Neural progenitor cell (in vitro differentiated cells): ENCODE measurements at regions not wholly inside any gene's neighbourhood (a gene's known extent, or its start where the extent isn't known, plus 50 kb on each side); places are given as distances from the start of the nearest gene placed in this dataset.

Experiments used
- DNase-seq: peaks from one replicate; pipeline ENCODE4 v3.0.0-alpha.2; 2016; ENCODE audit warnings: low spot score
- H2AFZ ChIP-seq: fragments of 200-600 bp; sonication (generic); replicated peaks from 2 replicates; pipeline ENCODE4 v1.6.1; 2016; ENCODE audit warnings: antibody characterized with exemption
- H3F3A ChIP-seq: fragments of 200-600 bp; sonication (generic); 2 replicates; pipeline ENCODE4 v1.6.1; 2016; ENCODE audit warnings: antibody characterized with exemption, low read depth
- H3K27ac ChIP-seq: fragments of 200-600 bp; sonication (generic); 2 replicates; pipeline ENCODE4 v1.5.1; 2016; ENCODE audit warnings: mild to moderate bottlenecking
- H3K27me3 ChIP-seq: fragments of 200-600 bp; sonication (generic); 2 replicates; pipeline ENCODE4 v1.6.1; 2016; ENCODE audit warnings: mild to moderate bottlenecking, moderate library complexity
- H3K36me3 ChIP-seq: fragments of 200-600 bp; sonication (generic); 2 replicates; pipeline ENCODE4 v1.5.1; 2016
- H3K4me1 ChIP-seq: fragments of 200-600 bp; sonication (generic); 2 replicates; pipeline ENCODE4 v1.6.1; 2016; ENCODE audit warnings: mixed run types
- H3K4me2 ChIP-seq: fragments of 200-600 bp; sonication (generic); 2 replicates; pipeline ENCODE4 v1.6.1; 2016
- H3K4me3 ChIP-seq: fragments of 200-600 bp; sonication (generic); 2 replicates; pipeline ENCODE4 v1.5.1; 2016
- H3K79me2 ChIP-seq: fragments of 200-600 bp; sonication (generic); 2 replicates; pipeline ENCODE4 v1.6.1; 2016; ENCODE audit warnings: low read depth
- H3K9ac ChIP-seq: fragments of 200-600 bp; sonication (generic); 2 replicates; pipeline ENCODE4 v1.6.1; 2016
- H3K9me3 ChIP-seq: fragments of 200-600 bp; sonication (generic); 2 replicates; pipeline ENCODE4 v1.5.1; 2016; ENCODE audit warnings: low read depth
- H4K20me1 ChIP-seq: fragments of 200-600 bp; sonication (generic); 2 replicates; pipeline ENCODE4 v1.6.1; 2016; ENCODE audit warnings: low read depth
- H3K27ac Mint-ChIP-seq: 3 replicates; pipeline ENCODE4 v1.8.0; 2021; ENCODE audit warnings: mixed read lengths
- H3K27me3 Mint-ChIP-seq: 2 replicates; pipeline ENCODE4 v1.8.0; 2022; ENCODE audit warnings: low read depth, mild to moderate bottlenecking, inconsistent platforms, moderate library complexity, mixed read lengths; ENCODE audit not compliant: insufficient read depth
- H3K36me3 Mint-ChIP-seq: 3 replicates; pipeline ENCODE4 v1.8.0; 2021; ENCODE audit warnings: mixed read lengths
- H3K4me1 Mint-ChIP-seq: 3 replicates; pipeline ENCODE4 v1.8.0; 2021; ENCODE audit warnings: mixed read lengths
- H3K4me3 Mint-ChIP-seq: 3 replicates; pipeline ENCODE4 v1.8.0; 2021; ENCODE audit warnings: mild to moderate bottlenecking, moderate library complexity, mixed read lengths
- H3K9me3 Mint-ChIP-seq: 3 replicates; pipeline ENCODE4 v1.8.0; 2020; ENCODE audit warnings: mixed read lengths
- CTCF ChIP-seq: fragments of 200-600 bp; sonication (generic); IDR thresholded peaks from 2 replicates; pipeline ENCODE4 v1.5.1; 2017; ENCODE audit warnings: antibody characterized with exemption, mild to moderate bottlenecking
- EZH2 ChIP-seq: fragments of 200-600 bp; sonication (generic); IDR thresholded peaks from 2 replicates; pipeline ENCODE4 v1.6.1; 2017; ENCODE audit warnings: antibody characterized with exemption, mild to moderate bottlenecking, moderate library complexity
- EZH2phosphoT487 ChIP-seq: fragments of 200-600 bp; sonication (generic); IDR thresholded peaks from 2 replicates; pipeline ENCODE4 v1.6.1; 2017; ENCODE audit warnings: antibody characterized with exemption

DNA sequence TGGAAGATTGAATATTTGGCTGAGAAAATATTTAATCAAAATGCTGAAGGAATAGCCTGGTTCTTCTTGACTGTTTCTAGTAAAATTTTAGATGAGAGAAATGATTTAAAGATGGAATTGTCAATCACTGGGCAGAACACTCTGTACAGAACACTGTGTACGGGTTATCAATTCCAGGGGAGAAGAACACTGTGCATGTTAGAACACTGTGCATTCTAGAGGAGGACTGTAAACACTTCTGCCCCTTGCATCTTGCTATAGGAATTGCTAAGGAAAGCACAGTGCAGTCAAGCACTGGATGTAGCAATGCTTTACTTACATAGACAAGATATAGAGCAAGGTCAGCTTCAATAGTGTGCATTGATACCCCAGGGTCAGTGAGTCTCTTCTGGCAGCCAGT is 98.7 kb downstream of the RWDD3 start:
- no peaks in the 10 kb centered on the region for H4K20me1 ChIP-seq
- no peak for DNase-seq
- no peaks in the 10 kb centered on the region for H3K4me1 ChIP-seq
- H3K79me2 ChIP-seq: no peaks in the 10 kb centered on the region
- Mint-ChIP-seq H3K4me3 (no peak overlapping the region), H3K36me3 (no peaks in the 10 kb centered on the region), H3K27ac (no peak overlapping the region), H3K4me1 (no peaks in the 10 kb centered on the region), H3K27me3 (no peaks in the 10 kb centered on the region), H3K9me3 (no peaks in the 10 kb centered on the region)
- no peaks in the 10 kb centered on the region for H3K36me3 ChIP-seq
- H3K27me3 ChIP-seq: no peaks in the 10 kb centered on the region
- no peak overlapping the region for H3K9ac ChIP-seq
- H3F3A ChIP-seq: no peaks in the 10 kb centered on the region
- H3K4me2 ChIP-seq: no peak overlapping the region
- H3K27ac ChIP-seq: no peak overlapping the region
- TF ChIP-seq EZH2phosphoT487 (no peak), EZH2 (no peak), CTCF (no peak)
- H2AFZ ChIP-seq: no peak overlapping the region
- H3K9me3 ChIP-seq: no peaks in the 10 kb centered on the region
- no peak overlapping the region for H3K4me3 ChIP-seq

GRCh38 chr1:95339377-95339776 is 105.4 kb downstream of the RWDD3 start:
- Mint-ChIP-seq H3K4me1 (no peaks in the 10 kb centered on the region), H3K36me3 (no peaks in the 10 kb centered on the region), H3K4me3 (no peak overlapping the region), H3K9me3 (no peaks in the 10 kb centered on the region), H3K27ac (no peak overlapping the region), H3K27me3 (no peaks in the 10 kb centered on the region)
- Histone ChIP-seq H3K36me3 (no peaks in the 10 kb centered on the region), H3K9me3 (no peaks in the 10 kb centered on the region), H2AFZ (no peak overlapping the region), H3K27ac (no peak overlapping the region), H3K4me1 (no peaks in the 10 kb centered on the region), H3K4me3 (no peak overlapping the region), H4K20me1 (no peaks in the 10 kb centered on the region), H3K79me2 (no peaks in the 10 kb centered on the region), H3K27me3 (no peaks in the 10 kb centered on the region), H3K9ac (no peak overlapping the region), H3K4me2 (no peak overlapping the region), H3F3A (no peaks in the 10 kb centered on the region)
- no peak for DNase-seq
- TF ChIP-seq CTCF (no peak), EZH2 (no peak), EZH2phosphoT487 (no peak)

DNA sequence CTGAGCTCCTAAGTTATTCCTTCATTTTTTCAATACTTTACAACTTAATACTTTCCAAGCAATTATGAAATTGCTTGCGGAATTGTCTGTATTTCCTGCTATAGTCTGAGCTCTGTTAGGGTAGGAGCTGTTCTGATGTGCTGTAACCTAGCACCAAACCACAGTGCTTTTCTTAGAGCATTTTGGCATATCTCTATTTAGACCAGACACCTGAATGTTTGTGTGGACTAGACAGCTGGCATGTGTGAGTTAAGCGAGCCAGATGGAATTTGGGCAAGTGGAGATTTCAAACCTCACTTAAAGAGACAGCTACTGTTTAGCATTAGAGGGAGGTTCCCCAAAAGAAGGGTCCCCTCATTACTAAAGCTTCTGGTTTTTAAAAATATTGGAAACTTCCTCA is 106.1 kb downstream of the RWDD3 start:
- H3K27me3 Mint-ChIP-seq: no peaks in the 10 kb centered on the region
- TF ChIP-seq EZH2: no peak
- TF ChIP-seq EZH2phosphoT487: no peak
- TF ChIP-seq CTCF: no peak
- H3K9ac ChIP-seq: no peak overlapping the region
- no peaks in the 10 kb centered on the region for H3K27me3 ChIP-seq
- no peak overlapping the region for H3K27ac Mint-ChIP-seq
- no peak overlapping the region for H3K4me2 ChIP-seq
- peak overlapping the region; percentile 19 for H2AFZ ChIP-seq
- no peaks in the 10 kb centered on the region for H3K4me1 ChIP-seq
- no peaks in the 10 kb centered on the region for H3K36me3 Mint-ChIP-seq
- H3K36me3 ChIP-seq: no peaks in the 10 kb centered on the region
- H4K20me1 ChIP-seq: no peaks in the 10 kb centered on the region
- H3K9me3 Mint-ChIP-seq: no peaks in the 10 kb centered on the region
- no peak overlapping the region for H3K4me3 ChIP-seq
- no peak overlapping the region for H3K27ac ChIP-seq
- DNase-seq: no peak
- H3K4me1 Mint-ChIP-seq: no peaks in the 10 kb centered on the region
- H3K4me3 Mint-ChIP-seq: no peak overlapping the region
- no peaks in the 10 kb centered on the region for H3K79me2 ChIP-seq
- H3K9me3 ChIP-seq: no peaks in the 10 kb centered on the region
- H3F3A ChIP-seq: no peaks in the 10 kb centered on the region

GRCh38 chr1:95352767-95353166 is 118.8 kb downstream of the RWDD3 start:
- no peak overlapping the region for H2AFZ ChIP-seq

More at GRCh38 chr1:95352767-95353166, 118.8 kb downstream of the RWDD3 start:
- Histone ChIP-seq H3K4me1 (peaks cover 10% of the 10 kb centered on the region), H3K4me3 (no peak overlapping the region), H3K9ac (no peak overlapping the region), H4K20me1 (no peaks in the 10 kb centered on the region), H3F3A (no peaks in the 10 kb centered on the region), H3K4me2 (peak overlapping the region; percentile 29), H3K36me3 (no peaks in the 10 kb centered on the region), H3K9me3 (no peaks in the 10 kb centered on the region), H3K27me3 (no peaks in the 10 kb centered on the region), H3K79me2 (no peaks in the 10 kb centered on the region), H3K27ac (no peak overlapping the region)
- Mint-ChIP-seq H3K4me1 (peaks cover 8% of the 10 kb centered on the region), H3K9me3 (no peaks in the 10 kb centered on the region), H3K4me3 (no peak overlapping the region), H3K27ac (no peak overlapping the region), H3K27me3 (peaks cover 1% of the 10 kb centered on the region), H3K36me3 (no peaks in the 10 kb centered on the region)
- DNase-seq: no peak
- TF ChIP-seq CTCF (no peak), EZH2phosphoT487 (no peak), EZH2 (no peak)
